HG03159 (cell line): ENCODE measurements at regions not wholly inside any gene's neighbourhood (a gene's known extent, or its start where the extent isn't known, plus 50 kb on each side); places are given as distances from the start of the nearest gene placed in this dataset.

ENCODE experiments used
- ATAC-seq: cut with Tn5 transposase; IDR thresholded peaks from one replicate; pipeline ENCODE4 v1.9.1; 2021; ENCODE audit warnings: mild to moderate bottlenecking, moderate library complexity; ENCODE audit not compliant: unreplicated experiment

- no peak for ATAC-seq
These were observed 180.2 kb upstream of the ZNF618 start for GRCh38 chr9:113695901-113696300.

- no peak for ATAC-seq
These were observed 174.0 kb upstream of the ZNF618 start for GRCh38 chr9:113701774-113702755.

DNA sequence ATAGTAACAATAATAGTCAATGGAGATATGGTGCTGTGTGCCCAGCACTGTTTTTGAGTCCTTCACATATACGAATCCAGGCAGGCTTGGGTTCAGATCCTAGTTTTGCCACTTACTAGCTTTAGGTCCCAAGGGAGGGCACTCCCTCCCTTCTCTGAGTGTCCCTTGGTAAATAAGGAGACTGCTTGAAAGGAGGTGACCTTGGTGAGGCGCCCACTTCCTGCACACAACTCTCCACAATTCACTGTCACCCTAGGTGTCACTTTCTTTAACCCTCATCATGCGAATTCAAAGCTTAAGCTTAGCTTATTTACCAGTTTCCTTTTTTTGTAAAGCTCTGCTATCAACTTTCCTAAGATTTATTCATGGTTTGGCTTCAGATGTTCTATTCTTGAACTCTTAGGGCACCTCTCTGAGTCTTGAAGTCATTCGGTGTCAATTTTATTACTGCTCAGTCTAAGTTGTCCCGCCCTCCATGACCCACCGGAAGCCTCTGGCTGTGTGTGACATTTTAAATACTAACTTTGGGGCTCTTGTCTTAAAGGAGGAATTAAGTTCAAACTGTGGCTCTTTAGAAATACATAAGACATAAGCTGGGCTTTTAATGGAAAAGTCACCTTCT, 170.7 kb upstream of the ZNF618 start:
- no peak for ATAC-seq

- no peak for ATAC-seq
These were observed 170.1 kb upstream of the ZNF618 start for GRCh38 chr9:113705928-113706519.

- ATAC-seq: no peak
These were observed 168.0 kb upstream of the ZNF618 start for GRCh38 chr9:113707953-113708695.

DNA sequence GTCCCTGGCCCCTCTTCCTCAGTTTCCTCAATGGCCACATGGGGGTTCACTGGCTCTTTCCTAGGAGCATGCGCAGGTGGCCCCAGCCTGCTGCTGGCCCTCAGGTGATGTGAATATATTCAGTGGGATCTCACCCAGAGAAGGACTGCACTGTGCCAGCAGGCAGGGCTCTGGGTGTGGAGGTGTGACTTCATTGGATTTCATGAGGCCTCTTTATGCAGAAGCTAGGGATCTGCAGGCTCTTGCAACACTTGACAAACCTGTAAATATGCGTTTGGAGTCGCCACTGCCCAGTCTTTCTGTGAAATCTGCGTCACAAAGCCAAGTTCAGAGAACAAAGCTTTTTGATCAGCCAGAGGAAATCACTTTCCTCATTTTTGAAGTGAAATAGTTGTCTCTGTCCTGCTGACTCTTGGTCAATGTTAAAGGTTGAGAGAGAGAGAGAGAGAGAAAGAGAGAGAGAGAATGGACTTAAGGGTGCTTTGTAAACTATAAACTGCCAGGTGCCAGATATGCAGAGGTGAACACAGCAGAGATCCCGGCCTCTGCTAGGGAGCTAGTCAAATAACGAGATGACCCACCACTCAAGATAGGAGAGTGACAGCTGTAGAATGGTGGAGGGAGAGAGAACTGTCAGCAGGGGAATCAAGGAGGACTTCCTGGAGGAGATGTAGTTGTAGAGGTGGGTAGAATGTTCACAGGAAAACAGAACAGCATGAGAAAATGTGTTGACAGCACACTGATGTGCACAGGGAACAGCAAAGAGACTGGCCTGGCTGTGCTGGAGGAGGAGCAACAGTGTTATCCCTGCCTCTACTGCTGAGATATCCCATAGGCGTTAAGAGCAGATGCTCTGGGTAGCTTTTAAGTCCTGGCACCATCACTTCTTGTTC, 167.0 kb upstream of the ZNF618 start:
- ATAC-seq: no peak

- ATAC-seq: no peak
These were observed 166.4 kb upstream of the ZNF618 start for GRCh38 chr9:113709721-113710120.

GRCh38 chr9:113711251-113711650, 164.9 kb upstream of the ZNF618 start:
- ATAC-seq: no peak

GRCh38 chr9:113712053-113712452, 164.1 kb upstream of the ZNF618 start:
- ATAC-seq: no peak

DNA sequence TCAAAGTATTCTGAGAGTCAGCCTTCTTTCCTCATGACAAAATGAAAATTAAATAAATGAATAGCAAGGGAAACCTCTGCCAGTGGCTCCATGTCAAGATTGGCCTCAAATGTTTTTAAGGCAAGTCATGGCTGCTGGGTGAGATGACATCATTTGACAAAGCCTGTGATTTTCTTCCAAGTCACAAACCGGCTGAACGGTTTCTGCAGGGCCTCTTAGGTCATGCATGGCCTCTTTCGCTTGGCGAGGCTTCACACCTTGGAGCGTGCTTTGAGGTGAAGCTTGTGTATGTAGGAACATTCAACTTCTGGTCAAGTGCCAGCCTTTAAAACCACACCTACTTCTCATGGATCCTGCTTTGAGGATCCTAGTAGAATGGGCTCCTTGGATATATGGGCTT, 161.0 kb upstream of the ZNF618 start:
- no peak for ATAC-seq

- no peak for ATAC-seq
These were observed 156.2 kb upstream of the ZNF618 start for GRCh38 chr9:113719919-113720318.

- no peak for ATAC-seq
These were observed 155.6 kb upstream of the ZNF618 start for GRCh38 chr9:113720495-113720894.

DNA sequence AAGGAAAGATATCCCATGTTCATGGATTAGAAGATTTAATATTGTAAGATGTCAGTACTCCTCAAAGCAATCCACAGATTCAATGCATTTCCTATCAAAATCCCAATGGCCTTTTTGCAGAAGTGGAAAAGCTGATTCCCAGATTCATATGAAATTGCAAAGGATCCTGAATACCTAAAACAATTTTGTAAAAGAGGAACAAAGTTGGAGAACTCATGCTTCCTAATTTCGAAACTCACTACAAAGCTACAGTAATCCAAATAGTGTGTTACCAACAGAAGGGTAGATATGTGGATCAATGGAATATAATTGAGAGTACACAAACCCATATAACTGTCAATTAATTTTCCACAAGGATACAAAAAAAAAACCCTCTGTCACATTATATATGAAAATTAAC, 154.3 kb upstream of the ZNF618 start:
- no peak for ATAC-seq

DNA sequence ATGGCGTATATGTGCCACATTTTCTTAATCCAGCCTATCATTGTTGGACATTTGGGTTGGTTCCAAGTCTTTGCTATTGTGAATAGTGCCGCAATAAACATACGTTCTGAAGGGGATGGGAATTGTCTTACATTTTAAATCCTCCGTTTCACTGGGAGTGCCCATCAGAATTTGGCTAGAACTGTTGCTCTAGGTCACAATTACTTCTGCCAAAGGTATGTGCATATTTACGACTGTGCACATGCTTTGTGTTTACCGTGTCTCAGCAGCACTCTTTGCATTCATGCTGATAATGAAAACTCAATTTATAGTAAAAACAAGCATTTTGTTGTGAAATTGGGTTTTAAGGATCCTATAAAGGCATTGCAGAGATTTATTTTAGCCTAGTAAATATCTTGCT, 151.9 kb upstream of the ZNF618 start:
- ATAC-seq: no peak

DNA sequence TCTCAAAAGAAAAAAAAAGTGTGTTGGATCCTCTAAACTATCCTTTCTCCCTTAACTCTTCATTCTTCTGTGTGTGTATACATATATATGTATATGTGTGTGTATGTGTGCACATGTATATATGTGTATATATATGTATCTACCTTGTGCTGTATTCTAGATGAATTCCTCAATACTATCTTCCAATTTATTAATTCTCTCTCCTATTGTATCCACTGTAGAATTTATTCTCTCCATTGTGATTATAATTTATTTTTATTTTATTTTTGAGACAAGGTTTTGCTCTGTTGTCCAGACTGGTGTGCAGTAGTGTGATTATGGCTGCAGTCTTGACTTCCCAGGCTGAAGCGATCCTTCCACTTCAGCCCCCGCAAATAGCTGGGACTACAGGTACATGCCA, 147.1 kb upstream of the ZNF618 start:
- no peak for ATAC-seq

DNA sequence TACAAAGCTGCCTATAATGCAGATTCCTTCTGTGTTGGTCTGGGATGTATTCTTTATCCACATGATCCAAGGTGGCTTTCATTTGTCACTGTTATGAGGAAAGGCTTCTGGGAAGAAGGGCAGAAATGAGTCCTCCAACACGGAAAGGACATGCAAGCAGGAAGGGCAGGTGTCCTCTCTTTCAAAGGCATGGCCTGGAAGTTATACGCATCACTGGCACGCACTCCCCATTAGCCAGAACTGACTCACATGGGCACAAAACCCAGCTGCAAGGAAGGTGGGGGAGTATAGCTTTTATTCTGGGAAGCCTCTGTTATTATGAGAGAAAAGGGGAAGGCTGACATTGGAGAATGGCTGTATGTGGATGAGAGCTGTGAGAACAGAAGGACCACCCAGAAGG, 141.3 kb upstream of the ZNF618 start:
- no peak for ATAC-seq

- no peak for ATAC-seq
These were observed 138.4 kb upstream of the ZNF618 start for GRCh38 chr9:113737517-113738271.

GRCh38 chr9:113738496-113738892, 137.6 kb upstream of the ZNF618 start:
- ATAC-seq: peak; percentile 25

DNA sequence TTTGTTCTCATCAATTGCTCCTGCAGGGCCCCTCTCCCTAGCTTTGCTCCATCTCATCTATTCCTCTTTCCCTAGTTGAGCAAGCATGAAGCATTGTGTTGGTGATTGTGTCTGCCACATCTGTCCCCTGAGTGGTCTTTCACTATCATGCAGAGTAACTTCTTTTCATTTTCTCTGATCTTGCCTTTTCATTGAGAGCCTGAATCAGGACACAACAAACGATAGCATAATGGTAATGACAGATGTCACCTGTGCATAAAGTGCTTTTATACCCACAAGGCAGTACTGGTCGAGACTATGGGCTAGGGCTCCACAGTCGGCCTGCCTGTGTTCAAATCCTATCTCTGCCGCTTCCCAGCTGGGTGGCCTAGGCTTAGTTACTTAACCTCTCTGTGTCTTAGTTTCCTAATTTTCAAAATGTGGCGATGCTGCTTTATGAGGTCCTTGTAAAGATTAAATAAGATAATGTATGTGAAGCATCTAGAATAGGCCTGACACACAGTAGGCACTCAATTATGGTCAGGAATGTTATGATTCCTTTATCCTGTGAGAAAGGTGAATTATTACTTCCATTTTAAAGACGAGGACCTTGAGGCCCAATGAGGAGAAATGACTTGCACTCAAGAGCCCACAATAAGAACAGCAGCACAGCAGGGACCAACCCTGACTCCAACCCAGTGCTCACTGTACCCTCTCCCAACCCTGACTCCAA, 137.1 kb upstream of the ZNF618 start:
- ATAC-seq: peak; percentile 36
